GM18511 (cell line): ENCODE measurements at regions not wholly inside any gene's neighbourhood (a gene's known extent, or its start where the extent isn't known, plus 50 kb on each side); places are given as distances from the start of the nearest gene placed in this dataset.

Experiments
- ATAC-seq: cut with Tn5 transposase; IDR thresholded peaks from one replicate; pipeline ENCODE4 v1.9.1; 2021; ENCODE audit warnings: mild to moderate bottlenecking, moderate library complexity; ENCODE audit not compliant: unreplicated experiment

DNA sequence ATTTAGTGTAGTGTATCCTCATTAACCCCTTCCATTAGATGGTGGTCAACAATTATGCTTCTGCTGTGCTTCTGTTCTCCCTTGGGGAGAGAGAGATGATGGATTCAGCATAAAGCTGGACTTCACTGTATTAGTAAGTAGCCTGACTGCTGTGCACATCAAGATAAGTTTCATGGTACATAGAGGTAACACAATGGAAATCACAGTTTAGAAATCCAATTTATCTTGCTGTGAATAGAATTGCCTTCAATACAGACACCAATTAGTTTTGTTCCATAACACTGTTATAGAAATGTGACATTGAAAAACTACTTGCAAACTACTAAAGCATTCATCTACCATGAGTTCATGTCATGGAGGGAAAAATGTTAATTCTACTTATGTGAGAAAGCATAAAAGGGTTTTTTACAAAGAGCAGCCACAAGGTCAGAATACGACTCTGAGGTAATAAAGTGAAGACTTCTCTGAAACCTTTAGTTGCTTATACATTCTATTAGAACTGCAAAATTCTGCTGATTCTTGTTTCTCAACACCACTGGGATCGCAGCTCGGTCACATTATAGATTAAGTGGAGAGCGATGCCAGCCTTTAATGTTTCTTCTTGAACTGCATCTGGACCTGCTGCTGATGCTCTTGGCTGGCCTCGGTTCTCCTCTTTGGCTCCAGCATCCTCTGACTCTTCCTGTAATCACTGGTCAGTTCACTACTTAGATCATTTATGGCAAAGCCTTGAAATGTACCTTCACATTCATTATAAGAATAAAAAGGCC lies 190.8 kb downstream of the ATP23 start:
- no peak for ATAC-seq

- ATAC-seq, result no peak
Observed at GRCh38 chr12:58138424-58138823, 197.1 kb downstream of the ATP23 start.

DNA sequence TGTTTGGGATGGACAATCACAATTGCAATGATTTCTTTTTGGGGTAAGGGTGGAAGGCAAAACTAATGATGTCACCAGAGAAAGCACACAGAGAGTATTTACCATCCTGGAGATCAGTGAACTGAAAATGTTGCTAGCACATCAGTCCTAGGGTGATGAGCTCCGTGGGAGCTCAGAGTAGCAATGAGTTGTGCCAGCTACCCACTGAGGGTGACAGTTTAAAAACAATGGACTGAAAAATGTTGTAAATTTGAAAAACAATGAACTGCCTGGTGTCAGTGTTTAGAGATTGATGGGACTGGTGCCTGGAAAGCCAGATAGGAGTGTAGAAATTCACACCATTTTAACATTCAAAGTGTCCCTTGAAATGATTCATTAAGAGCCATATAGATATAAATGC lies 198.5 kb downstream of the ATP23 start:
- ATAC-seq, result no peak

- ATAC-seq, result no peak
Observed at GRCh38 chr12:58140395-58140794, 199.0 kb downstream of the ATP23 start.

GRCh38 chr12:58142991-58143390 lies 201.6 kb downstream of the ATP23 start:
- no peak for ATAC-seq

GRCh38 chr12:58143498-58143995 lies 202.2 kb downstream of the ATP23 start:
- ATAC-seq, result no peak

DNA sequence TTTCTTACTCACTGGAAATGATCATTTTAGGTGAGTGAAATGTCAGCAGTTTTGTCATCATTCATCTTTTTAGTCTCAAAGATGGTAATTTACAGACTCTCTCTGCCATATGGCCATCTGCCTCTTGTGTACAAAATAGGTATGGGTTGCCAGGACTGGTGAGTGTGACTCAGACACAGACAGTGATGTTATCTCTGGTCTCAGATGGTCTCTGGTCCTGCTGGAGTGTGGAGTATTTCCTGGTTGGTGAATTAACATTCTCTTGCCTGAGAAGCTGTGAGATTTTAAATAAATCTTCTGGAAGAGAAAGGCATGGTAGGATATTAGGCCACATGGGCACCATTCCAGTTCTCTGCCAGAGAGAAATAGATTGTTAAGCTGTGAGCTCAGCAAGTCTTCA lies 207.0 kb downstream of the ATP23 start:
- no peak for ATAC-seq

GRCh38 chr12:58148976-58149375 lies 207.6 kb downstream of the ATP23 start:
- no peak for ATAC-seq

GRCh38 chr12:58154359-58154758 lies 213.0 kb downstream of the ATP23 start:
- no peak for ATAC-seq

DNA sequence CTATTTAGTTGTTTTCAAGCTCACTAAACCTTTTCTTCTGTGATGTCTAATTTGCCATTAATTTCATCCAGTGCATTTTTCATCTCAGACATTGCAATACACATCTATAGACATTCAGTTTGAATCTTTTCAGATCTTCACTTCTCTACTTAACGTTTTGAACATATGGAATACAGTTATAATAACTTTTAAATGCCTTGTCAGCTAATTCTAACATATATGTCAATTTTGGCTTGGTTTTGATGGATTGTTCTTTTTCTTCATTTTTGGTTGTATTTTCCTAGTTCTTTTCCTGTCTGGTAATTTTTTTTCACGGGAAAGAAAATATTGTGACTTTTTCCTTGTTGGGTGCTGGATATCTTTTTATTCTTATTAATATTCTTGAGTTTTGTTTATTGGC lies 215.3 kb downstream of the ATP23 start:
- ATAC-seq, result no peak

- no peak for ATAC-seq
Observed at GRCh38 chr12:58159941-58160340, 218.6 kb downstream of the ATP23 start.

DNA sequence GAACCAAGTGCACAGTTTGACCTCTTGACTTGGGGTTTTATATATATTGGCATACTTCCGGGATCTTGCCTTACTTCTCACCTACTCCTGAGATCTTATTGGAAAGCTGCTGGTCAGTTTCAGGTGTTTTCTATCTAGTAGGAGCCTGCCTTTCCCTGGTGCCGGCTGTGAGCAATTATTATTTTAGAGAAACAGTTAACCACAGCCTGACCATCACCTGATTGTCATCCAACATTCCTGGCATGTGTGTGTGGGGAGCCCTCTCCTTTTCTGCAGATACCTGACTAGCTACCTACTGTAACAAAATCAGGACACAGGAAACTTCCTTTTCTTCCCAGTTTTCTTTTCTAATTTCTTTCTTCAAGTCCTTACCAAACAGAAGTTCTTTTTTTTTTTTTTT lies 220.4 kb downstream of the ATP23 start:
- no peak for ATAC-seq

- ATAC-seq, result no peak
Observed at GRCh38 chr12:58163021-58163420, 221.7 kb downstream of the ATP23 start.

- no peak for ATAC-seq
Observed at GRCh38 chr12:58166643-58167042, 225.3 kb downstream of the ATP23 start.

GRCh38 chr12:58167622-58168021 lies 226.3 kb downstream of the ATP23 start:
- no peak for ATAC-seq

DNA sequence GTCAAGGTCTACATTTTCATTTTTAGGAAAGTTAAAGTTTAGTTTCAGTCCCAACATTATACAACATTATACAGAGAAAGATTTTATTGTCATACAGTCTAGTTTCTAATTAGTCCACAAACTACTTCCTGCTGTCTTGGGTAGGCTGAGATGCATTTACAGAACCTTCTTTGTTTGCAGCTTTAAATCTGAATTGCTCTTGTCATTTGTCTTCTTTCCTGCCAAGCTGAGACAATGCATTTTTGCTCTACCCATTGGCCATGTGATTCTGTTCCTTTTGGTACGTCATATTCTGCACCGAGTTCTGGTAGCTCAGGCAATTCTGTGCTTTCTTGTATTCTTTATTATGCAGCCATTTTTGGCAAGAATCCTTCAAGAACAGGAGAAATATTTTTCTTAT lies 228.5 kb downstream of the ATP23 start:
- ATAC-seq, result no peak

DNA sequence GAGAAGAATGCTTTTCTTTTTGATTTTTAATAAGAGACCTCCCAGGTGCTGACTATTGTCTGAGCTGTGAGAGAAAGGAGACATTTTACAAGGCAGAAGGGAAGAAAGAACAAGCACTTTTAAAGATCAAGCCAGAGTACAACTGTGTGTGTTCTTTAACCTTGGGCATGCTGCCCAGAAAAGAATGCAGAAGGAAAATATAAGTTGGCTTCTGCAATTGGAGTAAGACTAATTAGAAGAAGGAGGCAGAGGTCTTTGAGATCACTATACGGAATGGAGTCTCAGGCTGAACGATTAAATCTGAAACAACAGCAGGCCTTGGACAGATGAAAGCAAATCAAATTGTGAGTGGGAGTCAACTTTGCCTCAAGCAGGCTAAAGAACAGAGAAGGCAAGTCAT lies 230.5 kb downstream of the ATP23 start:
- ATAC-seq, result no peak

- ATAC-seq, result no peak
Observed at GRCh38 chr12:58172433-58173073, 231.2 kb downstream of the ATP23 start.

DNA sequence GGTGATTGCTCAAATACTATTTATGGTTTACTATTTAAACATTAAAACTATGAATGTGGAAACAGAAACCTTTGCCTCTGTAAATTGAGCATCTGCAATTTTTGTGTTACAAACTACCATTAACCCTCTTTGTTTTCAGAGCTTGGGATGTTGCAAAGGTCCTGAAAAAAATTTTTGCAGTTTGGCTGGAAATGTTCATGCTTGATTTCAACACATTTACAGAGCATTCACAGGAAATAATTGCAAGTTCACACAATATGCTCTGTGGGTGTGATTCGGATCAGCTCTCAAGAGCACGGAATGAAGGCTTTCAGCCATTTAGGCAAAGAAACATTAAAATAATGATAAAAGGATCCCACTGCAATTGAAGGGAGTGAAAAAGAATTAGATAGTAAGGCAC lies 232.9 kb downstream of the ATP23 start:
- no peak for ATAC-seq

DNA sequence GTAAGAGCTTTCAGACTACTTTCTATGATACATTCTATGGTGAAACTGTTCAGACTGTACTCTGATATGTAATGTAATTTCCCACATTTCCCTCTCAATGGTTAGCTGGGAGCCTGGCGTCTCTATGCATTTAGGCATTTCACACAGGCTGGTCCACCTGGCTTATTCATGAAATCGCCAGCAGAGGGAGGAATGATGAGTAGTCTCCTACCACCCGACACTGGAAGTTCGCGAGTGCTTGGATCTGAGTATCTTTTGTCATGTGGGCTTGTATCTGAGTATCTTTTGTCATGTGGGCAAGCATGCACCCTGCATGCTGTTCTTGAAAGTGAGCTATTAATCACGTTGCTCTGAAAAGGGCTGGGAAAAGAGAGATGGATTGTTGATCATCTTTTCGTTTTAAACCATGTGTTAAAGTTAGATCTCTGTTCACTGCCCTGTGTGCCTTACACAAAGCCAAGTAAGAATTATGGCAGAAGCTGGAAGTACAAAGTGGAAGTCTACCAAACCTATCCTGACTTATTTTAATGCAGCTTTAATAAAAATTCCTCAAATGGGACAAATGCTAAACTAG lies 235.0 kb downstream of the ATP23 start:
- no peak for ATAC-seq

- ATAC-seq, result no peak
Observed at GRCh38 chr12:58177366-58177765, 236.0 kb downstream of the ATP23 start.

GRCh38 chr12:58184212-58184611 lies 242.8 kb downstream of the ATP23 start:
- ATAC-seq, result no peak
